ENCODE measurements at regions not wholly inside any gene's neighbourhood (a gene's known extent, or its start where the extent isn't known, plus 50 kb on each side); places are given as distances from the start of the nearest gene placed in this dataset.
A peak's percentile ranks its signal among the peaks of the same experiment; 100 is the strongest.

GRCh38 chr1:166221316-166221715 lies 54.5 kb upstream of the FAM78B start:
- DNase-seq, result no peak

DNA sequence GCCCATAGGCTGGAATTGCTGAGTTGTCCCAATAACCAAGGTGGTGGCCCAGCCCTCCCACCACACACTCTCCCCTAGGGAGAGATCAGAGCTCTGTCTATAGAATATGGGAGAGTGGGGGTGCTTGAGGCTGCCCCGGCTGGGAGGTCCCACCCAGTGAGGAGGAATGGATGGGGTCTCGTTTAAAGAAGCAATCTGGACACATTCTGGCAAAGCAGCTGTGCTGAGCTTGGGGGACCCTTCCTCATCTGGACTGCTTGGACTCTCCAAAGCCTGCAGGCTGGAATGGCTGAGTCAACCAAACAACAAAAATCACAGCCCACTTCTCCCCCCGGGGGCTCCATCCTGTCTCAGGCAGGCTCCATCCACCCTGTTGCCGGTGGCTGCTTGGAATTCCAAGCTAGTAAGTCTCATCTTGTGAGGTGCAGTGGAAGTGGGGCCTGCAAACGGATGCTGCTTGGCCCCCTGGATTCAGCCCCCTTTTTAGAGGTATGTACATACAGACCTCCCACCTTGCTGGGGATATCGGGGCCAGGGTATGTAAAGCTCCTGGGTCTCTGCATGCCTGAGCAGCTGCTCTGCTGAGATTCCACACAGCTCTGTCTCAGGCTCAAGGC lies 67.1 kb upstream of the FAM78B start:
- DNase-seq, result no peak

- DNase-seq, result no peak
These were observed 68.9 kb upstream of the FAM78B start for GRCh38 chr1:166235728-166236127.

GRCh38 chr1:166237675-166238074 lies 70.9 kb upstream of the FAM78B start:
- no peak for DNase-seq

- no peak for DNase-seq
These were observed 86.4 kb upstream of the FAM78B start for GRCh38 chr1:166253076-166253779.

DNA sequence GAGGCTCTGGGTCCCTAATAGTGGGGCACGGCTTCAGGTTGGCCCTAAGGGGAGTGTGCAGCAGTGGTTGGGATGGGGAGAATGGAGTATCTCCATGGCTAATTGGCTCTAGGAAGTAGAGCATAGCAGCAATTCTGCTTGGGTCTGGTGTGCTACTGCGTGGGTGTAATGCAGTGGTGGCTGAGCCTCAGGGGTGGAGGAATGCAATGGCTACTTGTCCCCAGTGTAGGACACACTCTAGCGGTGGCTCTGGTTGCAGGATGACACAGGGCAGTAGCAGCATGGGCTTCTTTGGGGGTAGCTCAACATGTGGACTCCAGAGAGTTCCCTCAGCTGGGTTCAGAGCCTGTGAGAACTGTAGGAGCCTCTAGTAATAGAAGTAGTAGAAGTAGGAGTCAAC lies 91.2 kb upstream of the FAM78B start:
- no peak for DNase-seq

GRCh38 chr1:166261511-166261910 lies 94.7 kb upstream of the FAM78B start:
- no peak for DNase-seq

GRCh38 chr1:166270476-166271150 lies 103.8 kb upstream of the FAM78B start:
- no peak for DNase-seq

DNA sequence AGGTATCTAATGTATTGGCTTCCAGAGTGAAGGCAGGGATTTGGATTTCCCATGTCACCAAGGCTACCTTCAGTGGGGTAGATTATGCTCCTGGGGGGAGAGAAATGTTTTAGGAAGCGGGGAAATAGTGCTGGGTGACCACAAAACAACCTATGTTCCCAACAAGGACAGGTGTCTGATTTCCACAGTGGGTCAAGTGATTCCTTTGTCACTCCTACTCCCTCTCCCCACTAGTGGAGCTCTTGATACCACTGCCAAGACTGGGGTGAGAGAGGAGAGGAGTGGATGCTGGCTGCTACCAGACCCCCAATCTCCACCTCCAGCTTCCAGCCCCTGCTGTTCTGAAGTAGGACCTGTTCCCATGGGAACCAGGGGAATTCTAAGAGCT lies 104.3 kb upstream of the FAM78B start:
- DNase-seq, result no peak

DNA sequence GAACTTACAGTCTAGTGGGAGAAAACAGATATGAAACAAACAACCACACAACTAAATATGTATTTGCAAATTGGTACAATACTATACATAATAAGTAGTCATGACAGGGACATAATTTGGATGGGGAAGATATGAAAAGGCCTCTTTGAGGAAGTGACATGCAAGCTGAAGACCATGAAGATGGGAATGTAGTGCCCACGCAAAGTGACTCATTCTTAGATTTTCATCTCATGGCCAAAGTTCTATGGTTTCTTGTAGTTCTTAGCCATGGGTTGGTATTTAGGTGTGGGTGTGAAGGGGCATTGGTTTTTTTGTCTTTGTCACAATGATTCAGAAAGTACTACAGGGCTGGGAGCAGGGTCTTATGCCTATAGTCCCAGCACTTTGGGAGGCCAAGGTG lies 105.4 kb upstream of the FAM78B start:
- DNase-seq, result no peak

GRCh38 chr1:166272851-166273250 lies 106.0 kb upstream of the FAM78B start:
- no peak for DNase-seq

- peak; percentile 55 for DNase-seq
These were observed 106.8 kb upstream of the FAM78B start for GRCh38 chr1:166273618-166274017.

DNA sequence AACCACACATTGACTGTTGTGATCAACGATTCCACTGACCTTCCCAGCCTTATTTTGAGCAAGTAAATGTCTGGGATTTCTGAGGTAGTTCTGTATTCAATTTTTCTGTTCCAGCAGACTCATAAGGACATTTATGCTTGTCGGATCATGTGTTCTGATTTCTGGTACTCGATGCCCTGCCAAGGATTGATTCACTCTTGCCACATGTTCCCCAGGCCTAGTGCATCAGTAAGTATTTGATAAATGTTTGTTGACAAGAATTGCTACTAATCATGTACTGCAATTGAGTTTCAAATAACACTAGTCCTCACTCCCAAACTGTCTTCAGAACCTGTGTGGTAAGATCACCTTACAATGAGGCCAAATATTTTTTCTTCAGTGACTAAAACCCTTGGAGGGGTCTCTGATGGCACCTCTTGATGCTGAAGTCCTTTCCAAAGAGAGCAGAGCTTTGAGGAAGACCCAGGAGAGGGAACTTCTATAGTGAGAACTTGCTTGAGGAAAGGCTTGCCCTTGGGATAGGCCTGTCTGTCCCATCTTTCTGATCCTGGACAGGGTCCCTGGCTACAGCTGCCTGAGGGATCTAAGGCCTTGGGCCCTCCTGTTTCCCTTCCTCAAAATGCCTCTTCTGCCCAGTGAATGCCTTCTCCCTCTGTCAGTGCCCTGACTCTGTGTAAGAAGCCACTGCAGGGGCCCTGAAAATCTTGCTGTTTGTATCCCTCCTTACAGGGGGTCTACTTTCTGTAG lies 115.8 kb upstream of the FAM78B start:
- DNase-seq, result no peak

DNA sequence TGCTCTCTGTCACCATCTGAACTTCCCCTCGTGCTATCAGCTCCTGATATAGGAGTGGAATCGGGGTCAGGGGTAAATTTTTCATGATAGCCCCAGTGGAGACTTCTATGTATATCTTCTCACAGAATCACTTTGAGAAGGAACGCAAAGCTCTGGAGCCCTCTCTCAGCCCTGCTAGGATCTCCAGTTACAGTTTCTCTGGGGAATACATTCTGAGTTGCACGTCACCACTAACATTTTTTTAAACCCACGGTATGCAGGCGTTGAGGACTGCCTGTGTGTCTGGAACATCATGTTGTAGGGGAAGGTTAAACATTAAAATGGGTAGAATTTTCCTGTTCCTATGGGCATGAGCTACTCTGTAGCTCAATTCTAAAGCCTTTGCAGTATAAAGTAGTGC lies 116.4 kb upstream of the FAM78B start:
- DNase-seq, result no peak

GRCh38 chr1:166283600-166283999 lies 116.8 kb upstream of the FAM78B start:
- no peak for DNase-seq

- DNase-seq, result no peak
These were observed 122.7 kb upstream of the FAM78B start for GRCh38 chr1:166289309-166290050.

GRCh38 chr1:166295656-166296055 lies 128.9 kb upstream of the FAM78B start:
- no peak for DNase-seq

- DNase-seq, result no peak
These were observed 131.2 kb upstream of the FAM78B start for GRCh38 chr1:166297993-166298392.

- no peak for DNase-seq
These were observed 134.0 kb upstream of the FAM78B start for GRCh38 chr1:166300767-166301166.

DNA sequence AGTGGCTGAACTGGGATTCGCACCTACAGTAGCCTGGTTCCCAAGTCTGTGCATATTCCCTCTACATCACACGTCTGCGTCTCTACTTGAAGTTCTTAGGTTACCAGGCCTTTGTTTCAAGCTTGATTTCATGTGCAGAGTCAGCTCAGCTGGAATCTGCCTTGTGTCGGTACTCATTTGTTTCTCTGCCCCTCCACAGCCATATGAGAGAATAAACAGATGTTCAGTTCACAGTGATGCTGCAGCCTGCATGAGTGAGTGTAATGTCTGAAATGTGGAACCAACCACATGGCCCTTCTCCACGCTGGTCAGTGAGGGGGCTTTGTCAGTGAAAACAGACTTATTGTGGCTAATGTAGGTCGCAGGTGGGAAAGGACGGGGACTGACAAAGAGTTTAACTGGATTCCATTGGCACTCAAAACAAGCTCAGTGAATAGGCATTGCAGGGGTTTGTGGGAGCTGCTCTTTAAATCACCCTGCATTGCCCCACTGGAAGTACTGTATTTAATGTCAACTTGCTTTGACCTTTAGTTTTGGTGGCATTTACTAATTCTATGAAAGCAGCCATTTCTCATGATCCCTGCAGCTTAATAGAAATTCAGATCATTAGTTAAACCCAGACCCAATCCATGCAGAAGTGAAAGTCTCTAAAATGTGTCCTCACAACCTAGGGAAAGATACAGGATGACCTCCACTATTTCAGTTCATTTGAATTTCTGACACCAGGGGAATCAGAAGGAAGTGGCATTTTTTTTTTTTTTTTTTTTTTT lies 136.4 kb upstream of the FAM78B start:
- DNase-seq, result peak; percentile 20

- DNase-seq, result no peak
These were observed 137.3 kb upstream of the FAM78B start for GRCh38 chr1:166304131-166304530.

Data from muscle of arm (tissue), 1 donor.